Body of pancreas (tissue), 4 donors: ENCODE measurements at regions not wholly inside any gene's neighbourhood (a gene's known extent, or its start where the extent isn't known, plus 50 kb on each side); places are given as distances from the start of the nearest gene placed in this dataset.

Source experiments
- ATAC-seq: fragments of 150-250 bp; one replicate; pipeline ENCODE4 v1.9.1; 2016
- DNase-seq, 4 donors: peaks; one replicate each; pipeline ENCODE4 v3.0.0-alpha.2; 2019
- H3K27ac ChIP-seq, 4 donors: fragments of 200-600 bp; sonication (generic); 1 replicate in 3 of 4; 2 replicates in 1 of 4; pipeline versions ENCODE4 v1.5.1 to v1.6.1; 2016 to 2019; ENCODE audit warnings: mild to moderate bottlenecking in 1 of 4, mixed read lengths in 1 of 4, moderate library complexity in 1 of 4
- H3K27me3 ChIP-seq, 2 donors: fragments of 200-600 bp; sonication (generic); one replicate each; pipeline ENCODE4 v1.6.0; 2016; ENCODE audit warnings: mild to moderate bottlenecking in 1 of 2
- H3K36me3 ChIP-seq, 2 donors: fragments of 200-600 bp; sonication (generic); replicated peaks in 1 of 2; 2 replicates each; pipeline ENCODE4 v1.5.1; 2016; ENCODE audit warnings: low read depth in 2 of 2; ENCODE audit not compliant: insufficient read depth in 1 of 2
- H3K4me1 ChIP-seq: fragments of 200-600 bp; sonication (generic); one replicate; pipeline ENCODE4 v1.6.0; 2016
- H3K4me3 ChIP-seq, 2 donors: fragments of 200-600 bp; sonication (generic); 1 replicate in 1 of 2; 2 replicates in 1 of 2; pipeline ENCODE4 v1.5.1; 2016 to 2019
- H3K9me3 ChIP-seq, 3 donors: fragments of 200-600 bp; sonication (generic); 1 replicate in 2 of 3; 2 replicates in 1 of 3; pipeline ENCODE4 v1.5.1; 2016
- CTCF ChIP-seq, 7 experiments: fragments of 450-650 bp in 4 of 7; fragments of 200-600 bp in 3 of 7; sonication (generic) in 3 of 7; IDR thresholded peaks; one replicate each; pipeline ENCODE4 v1.5.1; 2016 to 2019; ENCODE audit warnings: antibody characterized with exemption in 7 of 7
- POLR2A ChIP-seq, 3 donors: fragments of 450-650 bp; IDR thresholded peaks; one replicate each; pipeline ENCODE4 v1.6.1; 2016; ENCODE audit warnings: antibody characterized with exemption in 3 of 3, mild to moderate bottlenecking in 2 of 3
- WGBS, 2 donors: methylation state at CpG; one replicate each; pipeline ENCODE4 v1.1.5; 2017; 5-methylcytosine and 5-hydroxymethylcytosine counted together
- intact Hi-C: fragments of 100-400 bp; cut with DNase I; formaldehyde crosslinking; loops from one replicate; pipeline ENCODE4 v1.15.1; 2023

- H3K4me3 ChIP-seq = no peak overlapping the region
- 39 to 48% methylated on average over 2 of the region's 2 CpGs for WGBS, 2 donors
Observed at GRCh38 chr18:41747723-41748242, 207.3 kb upstream of the PIK3C3 start.

GRCh38 chr18:41745166-41746049, 209.6 kb upstream of the PIK3C3 start:
- no peaks in the 10 kb centered on the region for H3K4me1 ChIP-seq
- TF ChIP-seq CTCF (IDR thresholded peaks at IDR 0.05) (peak in 6 of 7 experiments; percentile 26 to 50 (median 46)), POLR2A (IDR thresholded peaks at IDR 0.05) (no peak)
- 29 to 32% methylated on average over 5 of the region's 5 CpGs for WGBS, 2 donors
- no peaks in the 10 kb centered on the region for H3K9me3 ChIP-seq
- no peak overlapping the region for H3K27ac ChIP-seq
- H3K36me3 ChIP-seq = no peaks in the 10 kb centered on the region
- no peak overlapping the region for H3K4me3 ChIP-seq
- DNase-seq = peak; percentile 26 to 45 (median 32)
- H3K27me3 ChIP-seq = no peaks in the 10 kb centered on the region
- ATAC-seq = peak; percentile 50
- intact Hi-C loops = no loop called here

More at GRCh38 chr18:41747723-41748242, 207.3 kb upstream of the PIK3C3 start:
- Histone ChIP-seq H3K4me1 (no peaks in the 10 kb centered on the region), H3K36me3 (no peaks in the 10 kb centered on the region), H3K27ac (no peak overlapping the region), H3K27me3 (no peaks in the 10 kb centered on the region), H3K9me3 (no peaks in the 10 kb centered on the region)
- DNase-seq (no peak), ATAC-seq (no peak)
- intact Hi-C loops = no loop called here
- TF ChIP-seq POLR2A (IDR thresholded peaks at IDR 0.05) = no peak
- TF ChIP-seq CTCF (IDR thresholded peaks at IDR 0.05) = no peak

- H3K4me3 ChIP-seq = no peak overlapping the region
- ATAC-seq (no peak), DNase-seq (no peak)
- WGBS, 2 donors = 22 to 30% methylated on average over 6 of the region's 6 CpGs
- H3K27me3 ChIP-seq = no peaks in the 10 kb centered on the region
- intact Hi-C loops = no loop called here
- no peaks in the 10 kb centered on the region for H3K36me3 ChIP-seq
- no peaks in the 10 kb centered on the region for H3K4me1 ChIP-seq
- H3K27ac ChIP-seq = no peak overlapping the region
- no peaks in the 10 kb centered on the region for H3K9me3 ChIP-seq
- no peak for TF ChIP-seq CTCF (IDR thresholded peaks at IDR 0.05)
- TF ChIP-seq POLR2A (IDR thresholded peaks at IDR 0.05) = no peak
Observed at GRCh38 chr18:41744421-41745030, 210.5 kb upstream of the PIK3C3 start.

- no peak for ATAC-seq
- Histone ChIP-seq H3K36me3 (no peaks in the 10 kb centered on the region), H3K4me1 (no peaks in the 10 kb centered on the region), H3K4me3 (no peak overlapping the region), H3K9me3 (no peaks in the 10 kb centered on the region), H3K27ac (no peak overlapping the region), H3K27me3 (no peaks in the 10 kb centered on the region)
- intact Hi-C loops = no loop called here
- TF ChIP-seq CTCF (IDR thresholded peaks at IDR 0.05) (no peak), POLR2A (IDR thresholded peaks at IDR 0.05) (no peak)
- 40 to 52% methylated on average over 1 of the region's 1 CpG for WGBS, 2 donors
- DNase-seq = no peak
Observed at GRCh38 chr18:41737218-41737617, 217.8 kb upstream of the PIK3C3 start.
